WTC11 (cell line): ENCODE measurements at regions not wholly inside any gene's neighbourhood (a gene's known extent, or its start where the extent isn't known, plus 50 kb on each side); places are given as distances from the start of the nearest gene placed in this dataset.

Source experiments
- ATAC-seq: fragments of 200-7000 bp; cut with Tn5 transposase; 2 replicates; pipeline ENCODE4 v1.10.0; 2021; ENCODE audit warnings: mild to moderate bottlenecking, moderate library complexity
- CTCF ChIA-PET: fragments of 300-600 bp; sonication (Branson Sonifier 250); formaldehyde crosslinking; loops from one replicate; lab custom pipeline; 2021; ENCODE audit warnings: antibody characterized with exemption; lab: Charles Lee
- POLR2A ChIA-PET: fragments of 350-600 bp; sonication (Branson Sonifier 250); formaldehyde crosslinking; loops from one replicate; lab custom pipeline; 2021; ENCODE audit warnings: antibody characterized with exemption; lab: Charles Lee
- DNase-seq: peaks from one replicate; pipeline ENCODE4 v3.0.0; 2021; ENCODE audit warnings: low spot score
- H3K27ac Mint-ChIP-seq: 2 replicates; pipeline ENCODE4 v1.8.0; 2021; ENCODE audit warnings: mixed read lengths
- H3K27me3 Mint-ChIP-seq: 2 replicates; pipeline ENCODE4 v1.8.0; 2021; ENCODE audit warnings: low read depth, mild to moderate bottlenecking, moderate library complexity, mixed read lengths
- H3K36me3 Mint-ChIP-seq: 2 replicates; pipeline ENCODE4 v1.8.0; 2021; ENCODE audit warnings: mixed read lengths
- H3K4me1 Mint-ChIP-seq: 2 replicates; pipeline ENCODE4 v1.8.0; 2022; ENCODE audit warnings: mixed read lengths
- H3K4me3 Mint-ChIP-seq: 2 replicates; pipeline ENCODE4 v1.8.0; 2021; ENCODE audit warnings: mild to moderate bottlenecking, moderate library complexity, mixed read lengths
- H3K9me3 Mint-ChIP-seq: 2 replicates; pipeline ENCODE4 v1.8.0; 2021; ENCODE audit warnings: mixed read lengths
- ATF1 ChIP-seq: sonication (generic); formaldehyde crosslinking; IDR thresholded peaks from 2 replicates; pipeline ENCODE4 v1.8.1; 2023; ENCODE audit warnings: mild to moderate bottlenecking, moderate library complexity, missing genetic modification reagents
- CREB1 ChIP-seq: sonication (generic); formaldehyde crosslinking; IDR thresholded peaks from 2 replicates; pipeline ENCODE4 v1.8.0; 2023; ENCODE audit warnings: mild to moderate bottlenecking, missing genetic modification reagents
- EMX1 ChIP-seq: fragments of 250-450 bp; sonication (Bioruptor Pico); IDR thresholded peaks from 2 replicates; pipeline ENCODE4 v1.8.0; 2021; ENCODE audit warnings: mild to moderate bottlenecking
- ETV6 ChIP-seq: sonication (generic); formaldehyde crosslinking; IDR thresholded peaks from 2 replicates; pipeline ENCODE4 v1.8.1; 2022; ENCODE audit warnings: mild to moderate bottlenecking, missing genetic modification reagents
- FOXJ3 ChIP-seq: sonication (generic); formaldehyde crosslinking; IDR thresholded peaks from 2 replicates; pipeline ENCODE4 v1.9.0; 2021; ENCODE audit warnings: missing genetic modification reagents, mild to moderate bottlenecking, borderline replicate concordance
- NR2C2 ChIP-seq: sonication (generic); formaldehyde crosslinking; IDR thresholded peaks from 2 replicates; pipeline ENCODE4 v1.8.0; 2022; ENCODE audit warnings: mild to moderate bottlenecking, missing genetic modification reagents
- PRRX2 ChIP-seq: fragments of 250-450 bp; sonication (Bioruptor Pico); IDR thresholded peaks from 2 replicates; pipeline ENCODE4 v1.8.0; 2021; ENCODE audit warnings: mild to moderate bottlenecking
- SMAD4 ChIP-seq: sonication (generic); formaldehyde crosslinking; IDR thresholded peaks from 2 replicates; pipeline ENCODE4 v1.8.0; 2022; ENCODE audit warnings: mild to moderate bottlenecking, missing genetic modification reagents
- TCF7 ChIP-seq: sonication (generic); formaldehyde crosslinking; IDR thresholded peaks from 2 replicates; pipeline ENCODE4 v1.8.0; 2022; ENCODE audit warnings: mild to moderate bottlenecking, low read depth, missing genetic modification reagents, moderate library complexity
- TEAD4 ChIP-seq: sonication (generic); formaldehyde crosslinking; IDR thresholded peaks from 2 replicates; pipeline ENCODE4 v1.8.0; 2022; ENCODE audit warnings: mild to moderate bottlenecking, missing genetic modification reagents
- ZNF219 ChIP-seq: sonication (generic); formaldehyde crosslinking; IDR thresholded peaks from 2 replicates; pipeline ENCODE4 v1.8.0; 2023; ENCODE audit warnings: missing genetic modification reagents, mild to moderate bottlenecking, borderline replicate concordance
- ZNF232 ChIP-seq: sonication (generic); formaldehyde crosslinking; IDR thresholded peaks from 2 replicates; pipeline ENCODE4 v1.8.0; 2022; ENCODE audit warnings: mild to moderate bottlenecking, missing genetic modification reagents
- ZNF396 ChIP-seq: fragments of 250-450 bp; sonication (Bioruptor Pico); IDR thresholded peaks from 2 replicates; pipeline ENCODE4 v1.8.0; 2021; ENCODE audit warnings: mild to moderate bottlenecking, moderate library complexity, borderline replicate concordance
- TF ChIP-seq, protein P1 (sequence below): sonication (generic); formaldehyde crosslinking; IDR thresholded peaks from 2 replicates; pipeline ENCODE4 v1.8.0; 2022; ENCODE audit warnings: mild to moderate bottlenecking, missing genetic modification reagents
- TF ChIP-seq, protein P2 (sequence below): sonication (generic); formaldehyde crosslinking; IDR thresholded peaks from 2 replicates; pipeline ENCODE4 v1.8.1; 2023; ENCODE audit warnings: mild to moderate bottlenecking, moderate library complexity, missing genetic modification reagents
- TF ChIP-seq, protein P3 (sequence below): sonication (generic); formaldehyde crosslinking; IDR thresholded peaks from 2 replicates; pipeline ENCODE4 v1.8.1; 2022; ENCODE audit warnings: missing genetic modification reagents, borderline replicate concordance
- TF ChIP-seq, protein P4 (sequence below): sonication (generic); formaldehyde crosslinking; IDR thresholded peaks from 2 replicates; pipeline ENCODE4 v1.8.1; 2023; ENCODE audit warnings: mild to moderate bottlenecking, missing genetic modification reagents
- TF ChIP-seq, protein P5 (sequence below): fragments of 200-600 bp; IDR thresholded peaks from 2 replicates; pipeline ENCODE4 v1.8.0; 2022; ENCODE audit warnings: antibody characterized with exemption
- TF ChIP-seq, protein P6 (sequence below): sonication (generic); formaldehyde crosslinking; IDR thresholded peaks from 2 replicates; pipeline ENCODE4 v1.8.1; 2023; ENCODE audit warnings: mild to moderate bottlenecking, missing genetic modification reagents, moderate library complexity
- TF ChIP-seq, protein P7 (sequence below): sonication (generic); formaldehyde crosslinking; IDR thresholded peaks from 2 replicates; pipeline ENCODE4 v1.8.0; 2022; ENCODE audit warnings: mild to moderate bottlenecking, missing genetic modification reagents

DNA sequence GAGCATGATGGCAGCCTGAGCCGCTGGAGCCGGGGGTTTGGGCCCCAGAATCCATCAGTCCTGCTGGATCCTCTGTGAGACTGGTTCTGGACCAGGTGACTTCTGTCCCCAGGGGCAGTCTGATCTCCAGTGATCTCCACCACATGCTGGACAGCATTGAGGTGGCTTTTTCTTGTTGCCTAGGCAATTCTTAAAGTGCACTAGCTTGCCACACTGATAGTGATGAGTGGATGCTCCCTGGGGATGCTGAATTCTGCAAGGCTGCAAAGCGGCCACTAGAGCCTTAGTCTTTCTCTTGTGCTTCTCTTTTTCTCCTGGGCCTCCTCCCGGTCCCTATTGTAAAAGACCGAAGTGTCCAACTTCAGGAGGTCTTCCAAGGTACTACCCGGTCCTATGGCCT is 70.4 kb upstream of the ATP11B start:
- ChIA-PET POLR2A (no interaction called here), CTCF (interaction anchor here (0.6 to 1.3 kb wide), 2 partner anchors 9 kb away, joined by 3 read pairs; no protein-coding TSS in a partner anchor)
- TF ChIP-seq, protein P1, sequence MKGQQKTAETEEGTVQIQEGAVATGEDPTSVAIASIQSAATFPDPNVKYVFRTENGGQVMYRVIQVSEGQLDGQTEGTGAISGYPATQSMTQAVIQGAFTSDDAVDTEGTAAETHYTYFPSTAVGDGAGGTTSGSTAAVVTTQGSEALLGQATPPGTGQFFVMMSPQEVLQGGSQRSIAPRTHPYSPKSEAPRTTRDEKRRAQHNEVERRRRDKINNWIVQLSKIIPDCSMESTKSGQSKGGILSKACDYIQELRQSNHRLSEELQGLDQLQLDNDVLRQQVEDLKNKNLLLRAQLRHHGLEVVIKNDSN (CRISPR knock-in tag), result no peak
- TF ChIP-seq ETV6 (CRISPR knock-in tag), result no peak
- no peak for TF ChIP-seq TCF7
- TF ChIP-seq, protein P2, sequence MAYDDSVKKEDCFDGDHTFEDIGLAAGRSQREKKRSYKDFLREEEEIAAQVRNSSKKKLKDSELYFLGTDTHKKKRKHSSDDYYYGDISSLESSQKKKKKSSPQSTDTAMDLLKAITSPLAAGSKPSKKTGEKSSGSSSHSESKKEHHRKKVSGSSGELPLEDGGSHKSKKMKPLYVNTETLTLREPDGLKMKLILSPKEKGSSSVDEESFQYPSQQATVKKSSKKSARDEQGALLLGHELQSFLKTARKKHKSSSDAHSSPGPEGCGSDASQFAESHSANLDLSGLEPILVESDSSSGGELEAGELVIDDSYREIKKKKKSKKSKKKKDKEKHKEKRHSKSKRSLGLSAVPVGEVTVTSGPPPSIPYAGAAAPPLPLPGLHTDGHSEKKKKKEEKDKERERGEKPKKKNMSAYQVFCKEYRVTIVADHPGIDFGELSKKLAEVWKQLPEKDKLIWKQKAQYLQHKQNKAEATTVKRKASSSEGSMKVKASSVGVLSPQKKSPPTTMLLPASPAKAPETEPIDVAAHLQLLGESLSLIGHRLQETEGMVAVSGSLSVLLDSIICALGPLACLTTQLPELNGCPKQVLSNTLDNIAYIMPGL, result no peak
- TF ChIP-seq, protein P3, sequence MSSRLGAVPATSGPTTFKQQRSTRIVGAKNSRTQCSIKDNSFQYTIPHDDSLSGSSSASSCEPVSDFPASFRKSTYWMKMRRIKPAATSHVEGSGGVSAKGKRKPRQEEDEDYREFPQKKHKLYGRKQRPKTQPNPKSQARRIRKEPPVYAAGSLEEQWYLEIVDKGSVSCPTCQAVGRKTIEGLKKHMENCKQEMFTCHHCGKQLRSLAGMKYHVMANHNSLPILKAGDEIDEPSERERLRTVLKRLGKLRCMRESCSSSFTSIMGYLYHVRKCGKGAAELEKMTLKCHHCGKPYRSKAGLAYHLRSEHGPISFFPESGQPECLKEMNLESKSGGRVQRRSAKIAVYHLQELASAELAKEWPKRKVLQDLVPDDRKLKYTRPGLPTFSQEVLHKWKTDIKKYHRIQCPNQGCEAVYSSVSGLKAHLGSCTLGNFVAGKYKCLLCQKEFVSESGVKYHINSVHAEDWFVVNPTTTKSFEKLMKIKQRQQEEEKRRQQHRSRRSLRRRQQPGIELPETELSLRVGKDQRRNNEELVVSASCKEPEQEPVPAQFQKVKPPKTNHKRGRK (CRISPR knock-in tag), result no peak
- TF ChIP-seq FOXJ3 (CRISPR knock-in tag), result no peak
- TF ChIP-seq, protein P4, sequence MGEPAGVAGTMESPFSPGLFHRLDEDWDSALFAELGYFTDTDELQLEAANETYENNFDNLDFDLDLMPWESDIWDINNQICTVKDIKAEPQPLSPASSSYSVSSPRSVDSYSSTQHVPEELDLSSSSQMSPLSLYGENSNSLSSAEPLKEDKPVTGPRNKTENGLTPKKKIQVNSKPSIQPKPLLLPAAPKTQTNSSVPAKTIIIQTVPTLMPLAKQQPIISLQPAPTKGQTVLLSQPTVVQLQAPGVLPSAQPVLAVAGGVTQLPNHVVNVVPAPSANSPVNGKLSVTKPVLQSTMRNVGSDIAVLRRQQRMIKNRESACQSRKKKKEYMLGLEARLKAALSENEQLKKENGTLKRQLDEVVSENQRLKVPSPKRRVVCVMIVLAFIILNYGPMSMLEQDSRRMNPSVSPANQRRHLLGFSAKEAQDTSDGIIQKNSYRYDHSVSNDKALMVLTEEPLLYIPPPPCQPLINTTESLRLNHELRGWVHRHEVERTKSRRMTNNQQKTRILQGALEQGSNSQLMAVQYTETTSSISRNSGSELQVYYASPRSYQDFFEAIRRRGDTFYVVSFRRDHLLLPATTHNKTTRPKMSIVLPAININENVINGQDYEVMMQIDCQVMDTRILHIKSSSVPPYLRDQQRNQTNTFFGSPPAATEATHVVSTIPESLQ, result no peak
- TF ChIP-seq, protein P5, sequence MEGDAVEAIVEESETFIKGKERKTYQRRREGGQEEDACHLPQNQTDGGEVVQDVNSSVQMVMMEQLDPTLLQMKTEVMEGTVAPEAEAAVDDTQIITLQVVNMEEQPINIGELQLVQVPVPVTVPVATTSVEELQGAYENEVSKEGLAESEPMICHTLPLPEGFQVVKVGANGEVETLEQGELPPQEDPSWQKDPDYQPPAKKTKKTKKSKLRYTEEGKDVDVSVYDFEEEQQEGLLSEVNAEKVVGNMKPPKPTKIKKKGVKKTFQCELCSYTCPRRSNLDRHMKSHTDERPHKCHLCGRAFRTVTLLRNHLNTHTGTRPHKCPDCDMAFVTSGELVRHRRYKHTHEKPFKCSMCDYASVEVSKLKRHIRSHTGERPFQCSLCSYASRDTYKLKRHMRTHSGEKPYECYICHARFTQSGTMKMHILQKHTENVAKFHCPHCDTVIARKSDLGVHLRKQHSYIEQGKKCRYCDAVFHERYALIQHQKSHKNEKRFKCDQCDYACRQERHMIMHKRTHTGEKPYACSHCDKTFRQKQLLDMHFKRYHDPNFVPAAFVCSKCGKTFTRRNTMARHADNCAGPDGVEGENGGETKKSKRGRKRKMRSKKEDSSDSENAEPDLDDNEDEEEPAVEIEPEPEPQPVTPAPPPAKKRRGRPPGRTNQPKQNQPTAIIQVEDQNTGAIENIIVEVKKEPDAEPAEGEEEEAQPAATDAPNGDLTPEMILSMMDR, result no peak
- no peak for TF ChIP-seq NR2C2 (CRISPR knock-in tag)
- no peak for TF ChIP-seq ATF1 (CRISPR knock-in tag)
- no peak for TF ChIP-seq CREB1
- H3K36me3 Mint-ChIP-seq, result no peaks in the 10 kb centered on the region
- ATAC-seq (no peak), DNase-seq (no peak)
- no peaks in the 10 kb centered on the region for H3K9me3 Mint-ChIP-seq
- no peaks in the 10 kb centered on the region for H3K27me3 Mint-ChIP-seq
- no peak overlapping the region for H3K27ac Mint-ChIP-seq
- no peak overlapping the region for H3K4me3 Mint-ChIP-seq
- H3K4me1 Mint-ChIP-seq, result peaks cover 14% of the 10 kb centered on the region

DNA sequence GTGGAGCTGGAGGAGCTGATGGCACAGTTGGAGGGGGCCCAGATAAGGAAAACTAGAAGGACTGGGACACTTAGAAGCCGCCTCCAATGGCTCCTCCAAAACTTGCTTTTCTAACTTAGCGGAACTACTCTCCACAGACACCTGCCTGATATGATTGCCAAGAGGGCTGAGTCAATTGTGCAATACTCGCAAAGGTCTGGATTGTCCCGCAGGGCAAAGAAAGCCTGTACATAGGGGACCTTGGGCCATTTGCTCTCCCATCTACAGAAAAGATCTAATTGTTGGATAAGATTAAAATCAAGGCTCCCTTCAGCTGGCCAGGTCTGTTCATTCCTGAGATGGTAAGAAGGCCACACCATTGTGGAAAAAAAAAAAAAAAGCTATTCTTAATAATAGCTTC is 69.7 kb upstream of the ATP11B start:
- TF ChIP-seq, protein P6, sequence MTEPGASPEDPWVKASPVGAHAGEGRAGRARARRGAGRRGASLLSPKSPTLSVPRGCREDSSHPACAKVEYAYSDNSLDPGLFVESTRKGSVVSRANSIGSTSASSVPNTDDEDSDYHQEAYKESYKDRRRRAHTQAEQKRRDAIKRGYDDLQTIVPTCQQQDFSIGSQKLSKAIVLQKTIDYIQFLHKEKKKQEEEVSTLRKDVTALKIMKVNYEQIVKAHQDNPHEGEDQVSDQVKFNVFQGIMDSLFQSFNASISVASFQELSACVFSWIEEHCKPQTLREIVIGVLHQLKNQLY (CRISPR knock-in tag), result no peak
- TF ChIP-seq ZNF232 (CRISPR knock-in tag), result no peak
- TF ChIP-seq ZNF219 (CRISPR knock-in tag), result no peak
- no peak for TF ChIP-seq ATF1 (CRISPR knock-in tag)
- TF ChIP-seq PRRX2 (CRISPR knock-in tag), result no peak
- TF ChIP-seq EMX1 (CRISPR knock-in tag), result no peak
- TF ChIP-seq, protein P7, sequence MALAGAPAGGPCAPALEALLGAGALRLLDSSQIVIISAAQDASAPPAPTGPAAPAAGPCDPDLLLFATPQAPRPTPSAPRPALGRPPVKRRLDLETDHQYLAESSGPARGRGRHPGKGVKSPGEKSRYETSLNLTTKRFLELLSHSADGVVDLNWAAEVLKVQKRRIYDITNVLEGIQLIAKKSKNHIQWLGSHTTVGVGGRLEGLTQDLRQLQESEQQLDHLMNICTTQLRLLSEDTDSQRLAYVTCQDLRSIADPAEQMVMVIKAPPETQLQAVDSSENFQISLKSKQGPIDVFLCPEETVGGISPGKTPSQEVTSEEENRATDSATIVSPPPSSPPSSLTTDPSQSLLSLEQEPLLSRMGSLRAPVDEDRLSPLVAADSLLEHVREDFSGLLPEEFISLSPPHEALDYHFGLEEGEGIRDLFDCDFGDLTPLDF (CRISPR knock-in tag), result no peak
- no peak for TF ChIP-seq ZNF396 (CRISPR knock-in tag)
- no peak for TF ChIP-seq SMAD4 (CRISPR knock-in tag)
- TF ChIP-seq TEAD4, result no peak
- TF ChIP-seq, all 79 proteins: peak for 0
- Mint-ChIP-seq H3K9me3 (no peaks in the 10 kb centered on the region), H3K4me1 (peaks cover 14% of the 10 kb centered on the region), H3K36me3 (no peaks in the 10 kb centered on the region), H3K4me3 (no peak overlapping the region), H3K27ac (no peak overlapping the region), H3K27me3 (no peaks in the 10 kb centered on the region)
- ATAC-seq, result no peak
- CTCF ChIA-PET, result interaction anchor here (1.8 kb wide), 1 partner anchor 10 kb away, joined by 5 read pairs; no protein-coding TSS in a partner anchor
- POLR2A ChIA-PET, result no interaction called here
- no peak for DNase-seq
